Right lobe of liver (tissue), 4 donors: ENCODE measurements at regions not wholly inside any gene's neighbourhood (a gene's known extent, or its start where the extent isn't known, plus 50 kb on each side); places are given as distances from the start of the nearest gene placed in this dataset.

Experiments used
- POLR2A ChIP-seq: fragments of 450-650 bp; IDR thresholded peaks from one replicate; pipeline ENCODE4 v1.6.1; 2017; ENCODE audit warnings: antibody characterized with exemption, mild to moderate bottlenecking
- TF ChIP-seq, protein P1 (sequence below), 4 donors: fragments of 200-600 bp in 3 of 4; fragments of 450-650 bp in 1 of 4; IDR thresholded peaks; one replicate each; pipeline versions ENCODE4 v1.5.1 to v1.8.0; 2016 to 2022; ENCODE audit warnings: antibody characterized with exemption in 4 of 4, mild to moderate bottlenecking in 2 of 4
- donor health status: DM: no; HTN: no; CAD: no.
- donor health status: DM: no; HTN: no; CAD: no.
- donor health status: DM: no; HTN: yes; CAD: no.

DNA sequence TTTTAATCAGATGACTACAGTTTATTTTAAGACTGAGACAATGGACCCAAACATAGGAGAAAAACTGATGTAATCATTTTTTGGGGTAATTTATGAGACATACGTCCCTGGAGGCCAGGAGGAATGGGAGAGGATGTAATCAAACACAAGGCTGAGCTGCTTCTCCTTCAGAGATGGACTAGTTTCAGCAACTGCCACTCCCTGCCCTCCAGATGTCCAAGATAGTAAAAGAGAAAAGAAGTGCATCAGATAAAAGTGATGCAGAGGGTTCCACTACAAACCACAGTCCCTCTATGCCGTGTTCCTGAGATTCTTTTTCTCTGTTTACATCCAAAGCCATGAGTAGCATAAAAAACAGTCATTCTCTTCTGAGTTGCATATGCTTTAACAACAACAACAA lies 101.1 kb downstream of the DACT1 start:
- no peak for TF ChIP-seq POLR2A
- TF ChIP-seq, protein P1, sequence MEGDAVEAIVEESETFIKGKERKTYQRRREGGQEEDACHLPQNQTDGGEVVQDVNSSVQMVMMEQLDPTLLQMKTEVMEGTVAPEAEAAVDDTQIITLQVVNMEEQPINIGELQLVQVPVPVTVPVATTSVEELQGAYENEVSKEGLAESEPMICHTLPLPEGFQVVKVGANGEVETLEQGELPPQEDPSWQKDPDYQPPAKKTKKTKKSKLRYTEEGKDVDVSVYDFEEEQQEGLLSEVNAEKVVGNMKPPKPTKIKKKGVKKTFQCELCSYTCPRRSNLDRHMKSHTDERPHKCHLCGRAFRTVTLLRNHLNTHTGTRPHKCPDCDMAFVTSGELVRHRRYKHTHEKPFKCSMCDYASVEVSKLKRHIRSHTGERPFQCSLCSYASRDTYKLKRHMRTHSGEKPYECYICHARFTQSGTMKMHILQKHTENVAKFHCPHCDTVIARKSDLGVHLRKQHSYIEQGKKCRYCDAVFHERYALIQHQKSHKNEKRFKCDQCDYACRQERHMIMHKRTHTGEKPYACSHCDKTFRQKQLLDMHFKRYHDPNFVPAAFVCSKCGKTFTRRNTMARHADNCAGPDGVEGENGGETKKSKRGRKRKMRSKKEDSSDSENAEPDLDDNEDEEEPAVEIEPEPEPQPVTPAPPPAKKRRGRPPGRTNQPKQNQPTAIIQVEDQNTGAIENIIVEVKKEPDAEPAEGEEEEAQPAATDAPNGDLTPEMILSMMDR (IDR thresholded peaks at IDR 0.05): no peak
